ENCODE measurements at regions not wholly inside any gene's neighbourhood (a gene's known extent, or its start where the extent isn't known, plus 50 kb on each side); places are given as distances from the start of the nearest gene placed in this dataset.

DNA sequence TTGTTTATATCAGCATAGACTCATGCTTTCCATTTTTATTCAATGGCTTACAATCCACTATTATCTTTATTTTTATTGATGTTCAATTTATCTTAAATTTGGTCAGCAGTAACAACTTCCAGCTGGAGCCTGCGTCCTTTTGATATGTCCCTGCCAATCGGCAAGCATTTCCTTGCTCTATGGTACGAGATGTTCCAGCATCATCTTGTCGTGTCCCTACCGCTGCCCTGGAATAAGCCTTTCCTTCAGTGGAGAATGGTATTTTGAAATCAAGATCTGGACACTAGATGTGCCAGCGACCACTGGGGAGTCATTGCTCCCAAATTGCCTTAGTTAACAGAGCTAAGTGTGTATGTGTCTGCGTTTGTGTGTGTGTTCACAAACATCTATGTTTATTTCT is 151.6 kb upstream of the RGMB start:
- no peak overlapping the region for H3K27ac ChIP-seq
- no peaks in the 10 kb centered on the region for H3K27me3 ChIP-seq
- no peak overlapping the region for H3K4me3 ChIP-seq
- H3K36me3 ChIP-seq = no peaks in the 10 kb centered on the region
- no peak for DNase-seq (ENCODE audit: low spot score in 2 of 2)
- intact Hi-C loops (cut with DNase I; ENCODE audit: low total_unique reads) = no loop called here
- no peaks in the 10 kb centered on the region for H3K9me3 ChIP-seq
- H3K4me1 ChIP-seq = no peaks in the 10 kb centered on the region
- TF ChIP-seq, protein P1, sequence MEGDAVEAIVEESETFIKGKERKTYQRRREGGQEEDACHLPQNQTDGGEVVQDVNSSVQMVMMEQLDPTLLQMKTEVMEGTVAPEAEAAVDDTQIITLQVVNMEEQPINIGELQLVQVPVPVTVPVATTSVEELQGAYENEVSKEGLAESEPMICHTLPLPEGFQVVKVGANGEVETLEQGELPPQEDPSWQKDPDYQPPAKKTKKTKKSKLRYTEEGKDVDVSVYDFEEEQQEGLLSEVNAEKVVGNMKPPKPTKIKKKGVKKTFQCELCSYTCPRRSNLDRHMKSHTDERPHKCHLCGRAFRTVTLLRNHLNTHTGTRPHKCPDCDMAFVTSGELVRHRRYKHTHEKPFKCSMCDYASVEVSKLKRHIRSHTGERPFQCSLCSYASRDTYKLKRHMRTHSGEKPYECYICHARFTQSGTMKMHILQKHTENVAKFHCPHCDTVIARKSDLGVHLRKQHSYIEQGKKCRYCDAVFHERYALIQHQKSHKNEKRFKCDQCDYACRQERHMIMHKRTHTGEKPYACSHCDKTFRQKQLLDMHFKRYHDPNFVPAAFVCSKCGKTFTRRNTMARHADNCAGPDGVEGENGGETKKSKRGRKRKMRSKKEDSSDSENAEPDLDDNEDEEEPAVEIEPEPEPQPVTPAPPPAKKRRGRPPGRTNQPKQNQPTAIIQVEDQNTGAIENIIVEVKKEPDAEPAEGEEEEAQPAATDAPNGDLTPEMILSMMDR (IDR thresholded peaks at IDR 0.05) = no peak
- TF ChIP-seq POLR2A (IDR thresholded peaks at IDR 0.05) (no peak), POLR2AphosphoS5 (IDR thresholded peaks at IDR 0.05) (no peak)

DNA sequence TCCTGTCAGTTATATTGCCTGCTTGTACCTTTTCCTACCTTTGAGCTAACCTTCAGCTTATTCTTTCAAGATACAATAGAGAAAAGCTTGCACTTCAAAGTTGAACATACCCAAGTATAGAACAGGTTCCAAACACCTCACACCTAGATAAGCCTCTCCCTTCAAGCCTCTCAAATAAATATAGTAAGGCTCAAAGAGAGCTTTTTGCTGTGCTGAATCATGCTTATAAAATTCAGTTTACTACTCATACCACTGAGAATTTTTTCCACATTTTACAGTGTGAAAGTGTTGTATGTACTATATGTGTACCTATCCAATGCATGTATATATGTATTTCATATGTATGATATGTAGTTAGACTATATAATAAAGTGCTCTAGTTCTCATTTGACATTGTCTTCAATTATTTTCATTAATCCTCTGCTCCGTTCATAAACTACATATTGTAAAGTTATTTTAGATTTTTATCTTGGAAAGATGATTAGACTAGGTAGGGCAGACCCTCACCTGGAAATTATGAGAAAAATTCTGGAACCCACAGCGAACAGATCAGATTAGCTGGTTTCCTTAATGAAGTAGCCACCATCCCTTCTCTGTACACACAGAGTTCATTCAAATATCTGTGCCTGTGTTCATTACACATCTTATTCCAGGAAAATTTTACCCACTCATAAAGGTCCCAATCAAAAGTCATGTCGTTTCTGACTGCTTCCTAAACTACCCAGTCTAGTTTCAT is 149.2 kb upstream of the RGMB start:
- no peak for DNase-seq (ENCODE audit: low spot score in 2 of 2)
- H3K4me1 ChIP-seq = no peaks in the 10 kb centered on the region
- no peak overlapping the region for H3K4me3 ChIP-seq
- no peak overlapping the region for H3K27ac ChIP-seq
- H3K36me3 ChIP-seq = no peaks in the 10 kb centered on the region
- intact Hi-C loops (cut with DNase I; ENCODE audit: low total_unique reads) = no loop called here
- TF ChIP-seq POLR2AphosphoS5 (IDR thresholded peaks at IDR 0.05) (no peak), POLR2A (IDR thresholded peaks at IDR 0.05) (no peak)
- TF ChIP-seq, protein P1 (IDR thresholded peaks at IDR 0.05) = no peak
- no peaks in the 10 kb centered on the region for H3K27me3 ChIP-seq
- peaks cover 0 to 3% of the 10 kb centered on the region in 2 donors for H3K9me3 ChIP-seq

DNA sequence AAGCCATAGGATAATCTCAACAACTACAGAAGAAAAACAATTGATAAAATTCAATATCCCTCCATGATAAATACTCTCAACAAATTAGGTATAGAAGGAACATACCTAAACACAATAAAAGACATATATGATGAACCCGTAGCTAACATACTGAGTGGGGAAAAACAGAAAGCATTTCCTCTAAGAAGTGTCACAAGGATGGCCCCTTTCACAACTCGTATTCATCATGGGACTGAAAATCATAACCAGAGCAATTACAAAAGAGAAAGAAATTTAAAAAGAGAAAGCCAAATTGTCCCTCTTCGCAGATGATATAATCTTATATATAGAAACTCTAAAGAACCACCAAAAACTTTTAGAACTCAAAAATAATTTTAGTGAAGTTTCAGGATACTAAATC is 146.3 kb upstream of the RGMB start:
- no peaks in the 10 kb centered on the region for H3K36me3 ChIP-seq
- intact Hi-C loops (cut with DNase I; ENCODE audit: low total_unique reads) = no loop called here
- H3K4me3 ChIP-seq = no peak overlapping the region
- H3K9me3 ChIP-seq = peaks cover 0 to 3% of the 10 kb centered on the region in 2 donors
- TF ChIP-seq POLR2AphosphoS5 (IDR thresholded peaks at IDR 0.05) (no peak), POLR2A (IDR thresholded peaks at IDR 0.05) (no peak)
- TF ChIP-seq, protein P1 (IDR thresholded peaks at IDR 0.05) = no peak
- H3K27me3 ChIP-seq = no peaks in the 10 kb centered on the region
- H3K4me1 ChIP-seq = no peaks in the 10 kb centered on the region
- DNase-seq (ENCODE audit: low spot score in 2 of 2) = no peak
- H3K27ac ChIP-seq = no peak overlapping the region

DNA sequence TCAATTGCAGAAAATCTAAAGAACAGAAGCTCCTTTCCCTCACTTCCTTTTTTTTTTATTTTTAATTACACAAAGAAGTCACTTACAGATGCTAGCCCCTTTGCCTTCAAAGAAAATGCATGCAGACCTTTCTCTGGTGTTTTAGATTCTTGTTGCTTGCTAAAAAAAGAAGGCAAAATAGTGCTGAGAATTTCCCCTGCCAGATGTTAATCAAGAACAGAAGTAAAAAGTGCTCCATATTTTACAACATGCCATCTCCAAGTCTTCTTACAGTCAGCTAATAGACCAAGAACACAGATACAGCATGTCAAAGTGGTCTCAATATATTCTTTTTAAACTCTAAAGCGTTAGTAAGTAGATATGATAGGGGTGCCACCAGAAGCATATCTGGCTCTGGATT is 142.8 kb upstream of the RGMB start:
- peaks cover 0 to 3% of the 10 kb centered on the region in 2 donors for H3K9me3 ChIP-seq
- no peaks in the 10 kb centered on the region for H3K27me3 ChIP-seq
- intact Hi-C loops (cut with DNase I; ENCODE audit: low total_unique reads) = no loop called here
- H3K4me3 ChIP-seq = no peak overlapping the region
- no peak overlapping the region for H3K27ac ChIP-seq
- TF ChIP-seq, protein P1 (IDR thresholded peaks at IDR 0.05) = no peak
- no peak for TF ChIP-seq POLR2A (IDR thresholded peaks at IDR 0.05)
- H3K36me3 ChIP-seq = no peaks in the 10 kb centered on the region
- H3K4me1 ChIP-seq = no peaks in the 10 kb centered on the region
- DNase-seq (ENCODE audit: low spot score in 2 of 2) = no peak

DNA sequence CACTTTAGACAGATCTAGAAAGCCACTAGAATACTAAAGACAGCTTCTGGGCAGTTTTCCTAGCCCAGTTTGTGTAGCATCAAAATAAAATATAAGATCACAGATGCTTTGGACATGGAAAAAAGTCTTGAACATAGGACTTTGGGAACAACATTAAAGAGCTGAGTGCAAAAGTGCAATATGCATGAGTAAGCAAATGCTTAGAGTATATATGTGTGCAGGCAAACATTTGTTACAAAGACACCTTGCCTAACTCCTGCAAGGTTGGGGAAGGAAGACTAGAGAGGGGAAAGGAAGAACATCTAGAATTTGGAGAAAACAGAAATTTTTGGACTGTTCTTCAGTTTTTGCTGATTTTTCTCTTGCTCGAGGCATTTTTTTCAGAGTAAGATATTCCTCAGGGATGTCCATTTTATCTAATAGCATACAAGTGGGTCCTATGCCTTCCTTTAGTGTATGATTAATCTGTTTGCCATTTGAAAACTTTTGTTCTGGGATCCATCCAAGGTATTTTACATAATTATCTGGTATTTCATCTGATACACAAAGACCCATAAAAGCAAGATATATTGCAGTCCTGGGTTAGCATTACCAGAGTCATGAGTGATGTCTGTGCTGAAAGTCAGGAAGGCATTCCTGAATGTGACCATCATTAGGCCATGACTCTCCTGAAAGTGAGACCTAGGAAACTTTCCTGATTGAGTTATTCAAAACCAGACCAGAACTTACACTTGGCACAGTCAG is 142.0 kb upstream of the RGMB start:
- H3K36me3 ChIP-seq = no peaks in the 10 kb centered on the region
- intact Hi-C loops (cut with DNase I; ENCODE audit: low total_unique reads) = no loop called here

More for the DNA sequence above, 142.0 kb upstream of the RGMB start:
- DNase-seq (ENCODE audit: low spot score in 2 of 2) = no peak
- TF ChIP-seq, protein P1 (IDR thresholded peaks at IDR 0.05) = no peak
- TF ChIP-seq POLR2AphosphoS5 (IDR thresholded peaks at IDR 0.05) (no peak), POLR2A (IDR thresholded peaks at IDR 0.05) (no peak)
- Histone ChIP-seq H3K27me3 (no peaks in the 10 kb centered on the region), H3K27ac (no peak overlapping the region), H3K4me3 (no peak overlapping the region), H3K9me3 (peaks cover 0 to 3% of the 10 kb centered on the region in 2 donors), H3K4me1 (no peaks in the 10 kb centered on the region)
